ENCODE measurements at regions not wholly inside any gene's neighbourhood (a gene's known extent, or its start where the extent isn't known, plus 50 kb on each side); places are given as distances from the start of the nearest gene placed in this dataset.

GRCh38 chr13:74645586-74645985 lies 511.4 kb upstream of the KLF12 start:
- Histone ChIP-seq H3K27me3 (no peaks in the 10 kb centered on the region), H3K4me1 (no peaks in the 10 kb centered on the region), H3K27ac (no peak overlapping the region), H3K9me3 (no peaks in the 10 kb centered on the region), H3K36me3 (no peaks in the 10 kb centered on the region), H3K4me3 (no peak overlapping the region)
- TF ChIP-seq POLR2AphosphoS5 (IDR thresholded peaks at IDR 0.05), result no peak
- TF ChIP-seq EP300 (IDR thresholded peaks at IDR 0.05), result no peak
- no peak for TF ChIP-seq CTCF (IDR thresholded peaks at IDR 0.05)
- ATAC-seq, result no peak

GRCh38 chr13:74644229-74644628 lies 510.0 kb upstream of the KLF12 start:
- Histone ChIP-seq H3K4me3 (no peak overlapping the region), H3K27me3 (no peaks in the 10 kb centered on the region), H3K4me1 (no peaks in the 10 kb centered on the region), H3K9me3 (no peaks in the 10 kb centered on the region), H3K27ac (no peak overlapping the region), H3K36me3 (no peaks in the 10 kb centered on the region)
- no peak for ATAC-seq
- TF ChIP-seq POLR2AphosphoS5 (IDR thresholded peaks at IDR 0.05) (no peak), CTCF (IDR thresholded peaks at IDR 0.05) (no peak), EP300 (IDR thresholded peaks at IDR 0.05) (no peak), POLR2A (IDR thresholded peaks at IDR 0.05) (no peak)
- WGBS, 2 donors (ENCODE audit: low coverage in 1 of 2), result 50 to 62% methylated on average over 1 of the region's 1 CpG

- H3K9me3 ChIP-seq, result no peaks in the 10 kb centered on the region
- no peak overlapping the region for H3K4me3 ChIP-seq
- no peak for ATAC-seq
- 52 to 83% methylated on average over 2 to 3 of the region's 4 CpGs for WGBS, 2 donors (ENCODE audit: low coverage in 1 of 2)
- H3K4me1 ChIP-seq, result no peaks in the 10 kb centered on the region
- H3K36me3 ChIP-seq, result no peaks in the 10 kb centered on the region
- no peaks in the 10 kb centered on the region for H3K27me3 ChIP-seq
- no peak overlapping the region for H3K27ac ChIP-seq
- no peak for TF ChIP-seq EP300 (IDR thresholded peaks at IDR 0.05)
Measured at GRCh38 chr13:74641586-74641985, 507.4 kb upstream of the KLF12 start.

- H3K27ac ChIP-seq, result no peak overlapping the region
- no peaks in the 10 kb centered on the region for H3K36me3 ChIP-seq
- no peaks in the 10 kb centered on the region for H3K27me3 ChIP-seq
- 80 to 100% methylated on average over 2 of the region's 2 CpGs for WGBS, 2 donors (ENCODE audit: low coverage in 1 of 2)
- H3K9me3 ChIP-seq, result no peaks in the 10 kb centered on the region
- no peak overlapping the region for H3K4me3 ChIP-seq
- TF ChIP-seq POLR2A (IDR thresholded peaks at IDR 0.05), result no peak
- TF ChIP-seq CTCF (IDR thresholded peaks at IDR 0.05), result no peak
- TF ChIP-seq EP300 (IDR thresholded peaks at IDR 0.05), result no peak
- TF ChIP-seq POLR2AphosphoS5 (IDR thresholded peaks at IDR 0.05), result no peak
- no peak for ATAC-seq
- H3K4me1 ChIP-seq, result no peaks in the 10 kb centered on the region
Measured at GRCh38 chr13:74633734-74634133, 499.5 kb upstream of the KLF12 start.

- WGBS, 2 donors (ENCODE audit: low coverage in 1 of 2), result 81 to 94% methylated on average over 3 of the region's 3 CpGs
Measured at GRCh38 chr13:74629985-74630384, 495.8 kb upstream of the KLF12 start.

More at GRCh38 chr13:74629985-74630384, 495.8 kb upstream of the KLF12 start:
- Histone ChIP-seq H3K9me3 (no peaks in the 10 kb centered on the region), H3K36me3 (no peaks in the 10 kb centered on the region), H3K27ac (no peak overlapping the region), H3K27me3 (no peaks in the 10 kb centered on the region), H3K4me3 (no peak overlapping the region), H3K4me1 (no peaks in the 10 kb centered on the region)
- ATAC-seq, result no peak
- TF ChIP-seq POLR2AphosphoS5 (IDR thresholded peaks at IDR 0.05) (no peak), EP300 (IDR thresholded peaks at IDR 0.05) (no peak), POLR2A (IDR thresholded peaks at IDR 0.05) (no peak), CTCF (IDR thresholded peaks at IDR 0.05) (no peak)

Data from gastroesophageal sphincter (tissue), 4 donors.